ENCODE measurements at regions not wholly inside any gene's neighbourhood (a gene's known extent, or its start where the extent isn't known, plus 50 kb on each side); places are given as distances from the start of the nearest gene placed in this dataset.

- H3K4me1 Mint-ChIP-seq (ENCODE audit: unreplicated experiment) = peaks cover 23% of the 10 kb centered on the region
- no peak for DNase-seq (ENCODE audit: extremely low spot score, unreplicated experiment)
- H3K27ac Mint-ChIP-seq = peak overlapping the region; percentile 2
- no peak for TF ChIP-seq CTCF (conservative IDR thresholded peaks at IDR 0.05)
- peak overlapping the region; percentile 8 for H3K4me3 Mint-ChIP-seq
- H3K27me3 Mint-ChIP-seq = peaks cover 9% of the 10 kb centered on the region
- H3K36me3 Mint-ChIP-seq = no peaks in the 10 kb centered on the region
- H3K9me3 Mint-ChIP-seq = no peaks in the 10 kb centered on the region
Observed at GRCh38 chr16:73304008-73304774, 256.3 kb upstream of the ZFHX3 start.

- no peak for DNase-seq (ENCODE audit: extremely low spot score, unreplicated experiment)
- Mint-ChIP-seq H3K9me3 (no peaks in the 10 kb centered on the region), H3K27ac (no peak overlapping the region), H3K4me3 (no peak overlapping the region), H3K27me3 (peaks cover 9% of the 10 kb centered on the region), H3K36me3 (no peaks in the 10 kb centered on the region), H3K4me1 (ENCODE audit: unreplicated experiment) (peaks cover 32% of the 10 kb centered on the region)
- TF ChIP-seq CTCF (conservative IDR thresholded peaks at IDR 0.05) = no peak
Observed at GRCh38 chr16:73302942-73303341, 255.0 kb upstream of the ZFHX3 start.

GRCh38 chr16:73301984-73302383 is 254.1 kb upstream of the ZFHX3 start:
- no peak for TF ChIP-seq CTCF (conservative IDR thresholded peaks at IDR 0.05)
- Mint-ChIP-seq H3K4me3 (no peak overlapping the region), H3K4me1 (ENCODE audit: unreplicated experiment) (peaks cover 28% of the 10 kb centered on the region), H3K9me3 (no peaks in the 10 kb centered on the region), H3K36me3 (no peaks in the 10 kb centered on the region), H3K27me3 (peaks cover 9% of the 10 kb centered on the region), H3K27ac (no peak overlapping the region)
- DNase-seq (ENCODE audit: extremely low spot score, unreplicated experiment) = no peak

- Mint-ChIP-seq H3K27me3 (peaks cover 6% of the 10 kb centered on the region), H3K27ac (no peak overlapping the region), H3K36me3 (no peaks in the 10 kb centered on the region), H3K9me3 (no peaks in the 10 kb centered on the region), H3K4me3 (no peak overlapping the region), H3K4me1 (ENCODE audit: unreplicated experiment) (peaks cover 22% of the 10 kb centered on the region)
- TF ChIP-seq CTCF (conservative IDR thresholded peaks at IDR 0.05) = no peak
- no peak for DNase-seq (ENCODE audit: extremely low spot score, unreplicated experiment)
Observed at GRCh38 chr16:73299346-73299745, 251.4 kb upstream of the ZFHX3 start.

- peak overlapping the region; percentile 7 for H3K27ac Mint-ChIP-seq
- peaks cover 14% of the 10 kb centered on the region for H3K4me1 Mint-ChIP-seq (ENCODE audit: unreplicated experiment)
- peaks cover under 1% of the 10 kb centered on the region for H3K27me3 Mint-ChIP-seq
- no peak for DNase-seq (ENCODE audit: extremely low spot score, unreplicated experiment)
- no peak for TF ChIP-seq CTCF (conservative IDR thresholded peaks at IDR 0.05)
- H3K36me3 Mint-ChIP-seq = no peaks in the 10 kb centered on the region
- no peak overlapping the region for H3K4me3 Mint-ChIP-seq
- no peaks in the 10 kb centered on the region for H3K9me3 Mint-ChIP-seq
Observed at GRCh38 chr16:73298562-73298961, 250.6 kb upstream of the ZFHX3 start.
